ENCODE measurements at regions not wholly inside any gene's neighbourhood (a gene's known extent, or its start where the extent isn't known, plus 50 kb on each side); places are given as distances from the start of the nearest gene placed in this dataset.

GRCh38 chr1:90236493-90236892 is 241.6 kb downstream of the ZNF326 start:
- TF ChIP-seq EZH2 (IDR thresholded peaks at IDR 0.05; ENCODE audit: borderline replicate concordance): no peak
- no peak for TF ChIP-seq CTCF (IDR thresholded peaks at IDR 0.05; ENCODE audit: poor library complexity)
- TF ChIP-seq EZH2phosphoT487 (IDR thresholded peaks at IDR 0.05; ENCODE audit: low read depth, severe bottlenecking, unreplicated experiment): no peak
